Ascending aorta (tissue), 2 donors: ENCODE measurements at regions not wholly inside any gene's neighbourhood (a gene's known extent, or its start where the extent isn't known, plus 50 kb on each side); places are given as distances from the start of the nearest gene placed in this dataset.

Experiments used
- DNase-seq, 2 donors: peaks; one replicate each; pipeline ENCODE4 v3.0.0-alpha.2; 2019; ENCODE audit warnings: low spot score in 2 of 2
- H3K27ac ChIP-seq, 2 donors: fragments of 200-600 bp; sonication (generic); one replicate each; pipeline ENCODE4 v1.5.1; 2016 to 2017; ENCODE audit warnings: mild to moderate bottlenecking in 1 of 2
- H3K27me3 ChIP-seq: fragments of 200-600 bp; sonication (generic); one replicate; pipeline ENCODE4 v1.5.1; 2017
- H3K36me3 ChIP-seq, 2 donors: fragments of 200-600 bp; sonication (generic); one replicate each; pipeline ENCODE4 v1.5.1; 2016
- H3K4me1 ChIP-seq, 2 donors: fragments of 200-600 bp; sonication (generic); one replicate each; pipeline ENCODE4 v1.5.1; 2016 to 2017; ENCODE audit warnings: mild to moderate bottlenecking in 1 of 2
- H3K4me3 ChIP-seq, 2 donors: fragments of 200-600 bp; sonication (generic); one replicate each; pipeline ENCODE4 v1.5.1; 2016 to 2017; ENCODE audit warnings: mild to moderate bottlenecking in 1 of 2
- H3K9me3 ChIP-seq, 2 donors: fragments of 200-600 bp; sonication (generic); one replicate each; pipeline ENCODE4 v1.5.1; 2016
- intact Hi-C: fragments of 100-400 bp; cut with DNase I; formaldehyde crosslinking; loops from one replicate; pipeline ENCODE4 v1.15.1; 2023
- TF ChIP-seq, protein P1 (sequence below), 3 experiments: fragments of 200-600 bp in 2 of 3; fragments of 450-650 bp in 1 of 3; sonication (generic) in 2 of 3; IDR thresholded peaks; one replicate each; pipeline ENCODE4 v1.5.1; 2016 to 2019; ENCODE audit warnings: antibody characterized with exemption in 3 of 3, mild to moderate bottlenecking in 1 of 3, moderate library complexity in 1 of 3

DNA sequence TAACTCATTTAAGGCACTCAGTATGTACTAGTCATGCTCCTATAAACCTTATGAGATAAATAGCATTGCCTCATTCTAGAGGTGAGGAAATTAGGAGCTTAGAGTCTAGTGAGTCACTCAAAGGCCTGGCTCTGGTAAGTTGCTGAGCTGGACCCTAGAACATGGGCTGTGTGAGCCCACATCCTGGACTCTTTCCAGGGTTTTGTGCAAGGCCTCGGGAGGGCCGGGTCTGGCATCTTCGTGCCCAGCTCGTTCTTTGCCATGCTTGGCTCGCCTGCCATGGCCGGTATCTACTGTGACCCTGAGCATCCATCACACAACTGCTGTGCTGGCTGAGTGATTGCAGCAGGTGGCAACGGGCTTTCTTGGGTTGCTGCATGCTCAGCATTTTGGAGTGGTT is 168.0 kb downstream of the LPIN1 start:
- Histone ChIP-seq H3K4me1 (no peaks in the 10 kb centered on the region), H3K4me3 (no peak overlapping the region), H3K27ac (no peak overlapping the region), H3K36me3 (no peaks in the 10 kb centered on the region), H3K9me3 (no peaks in the 10 kb centered on the region), H3K27me3 (no peaks in the 10 kb centered on the region)
- TF ChIP-seq, protein P1, sequence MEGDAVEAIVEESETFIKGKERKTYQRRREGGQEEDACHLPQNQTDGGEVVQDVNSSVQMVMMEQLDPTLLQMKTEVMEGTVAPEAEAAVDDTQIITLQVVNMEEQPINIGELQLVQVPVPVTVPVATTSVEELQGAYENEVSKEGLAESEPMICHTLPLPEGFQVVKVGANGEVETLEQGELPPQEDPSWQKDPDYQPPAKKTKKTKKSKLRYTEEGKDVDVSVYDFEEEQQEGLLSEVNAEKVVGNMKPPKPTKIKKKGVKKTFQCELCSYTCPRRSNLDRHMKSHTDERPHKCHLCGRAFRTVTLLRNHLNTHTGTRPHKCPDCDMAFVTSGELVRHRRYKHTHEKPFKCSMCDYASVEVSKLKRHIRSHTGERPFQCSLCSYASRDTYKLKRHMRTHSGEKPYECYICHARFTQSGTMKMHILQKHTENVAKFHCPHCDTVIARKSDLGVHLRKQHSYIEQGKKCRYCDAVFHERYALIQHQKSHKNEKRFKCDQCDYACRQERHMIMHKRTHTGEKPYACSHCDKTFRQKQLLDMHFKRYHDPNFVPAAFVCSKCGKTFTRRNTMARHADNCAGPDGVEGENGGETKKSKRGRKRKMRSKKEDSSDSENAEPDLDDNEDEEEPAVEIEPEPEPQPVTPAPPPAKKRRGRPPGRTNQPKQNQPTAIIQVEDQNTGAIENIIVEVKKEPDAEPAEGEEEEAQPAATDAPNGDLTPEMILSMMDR (IDR thresholded peaks at IDR 0.05), result no peak
- no peak for DNase-seq
- intact Hi-C loops, result no loop called here

DNA sequence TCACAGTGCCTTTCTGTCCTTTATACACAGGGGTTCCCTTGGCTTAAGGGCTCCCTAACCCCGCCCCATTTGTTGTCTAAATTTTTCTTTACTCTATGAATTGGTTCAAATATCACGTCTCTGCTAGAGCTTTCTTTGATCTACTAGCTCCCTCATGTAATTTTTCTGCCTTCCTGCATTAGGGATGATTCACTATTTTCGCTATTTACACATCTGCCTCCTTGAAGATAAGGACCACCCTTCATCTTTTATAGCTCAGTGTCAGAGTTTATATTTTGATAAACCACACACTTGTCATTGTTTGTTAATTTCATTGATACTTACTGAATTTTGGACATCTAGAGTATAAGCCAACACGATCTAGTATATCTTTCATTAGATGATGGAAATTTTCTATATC is 169.2 kb downstream of the LPIN1 start:
- H3K27ac ChIP-seq, result no peak overlapping the region
- DNase-seq, result no peak
- no peaks in the 10 kb centered on the region for H3K27me3 ChIP-seq
- no peaks in the 10 kb centered on the region for H3K9me3 ChIP-seq
- no peaks in the 10 kb centered on the region for H3K4me1 ChIP-seq
- TF ChIP-seq, protein P1 (IDR thresholded peaks at IDR 0.05), result no peak
- intact Hi-C loops, result no loop called here
- H3K36me3 ChIP-seq, result no peaks in the 10 kb centered on the region
- no peak overlapping the region for H3K4me3 ChIP-seq

DNA sequence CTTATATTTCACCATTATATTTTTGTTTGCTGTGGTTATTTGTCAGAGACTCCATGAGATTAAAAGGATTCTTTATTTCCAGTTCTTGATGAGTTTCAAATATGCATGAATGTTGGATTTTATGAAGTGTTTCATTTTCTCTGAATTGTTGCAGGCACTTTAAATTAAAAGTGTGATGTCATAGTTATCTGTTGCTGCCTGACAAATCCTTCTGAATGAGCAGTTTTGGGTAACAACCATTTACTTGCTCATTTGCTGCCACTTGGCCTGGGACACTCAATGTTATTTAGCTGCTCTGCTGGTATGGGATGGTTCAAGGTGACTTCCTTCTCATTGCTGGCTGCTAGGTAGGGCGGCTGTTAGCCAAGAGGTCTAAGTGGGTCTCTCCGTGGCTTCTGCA is 173.5 kb downstream of the LPIN1 start:
- intact Hi-C loops, result no loop called here
- H3K9me3 ChIP-seq, result no peaks in the 10 kb centered on the region
- no peaks in the 10 kb centered on the region for H3K27me3 ChIP-seq
- no peaks in the 10 kb centered on the region for H3K4me1 ChIP-seq
- DNase-seq, result no peak
- no peak overlapping the region for H3K4me3 ChIP-seq
- H3K27ac ChIP-seq, result no peak overlapping the region
- H3K36me3 ChIP-seq, result no peaks in the 10 kb centered on the region
- TF ChIP-seq, protein P1 (IDR thresholded peaks at IDR 0.05), result no peak

- TF ChIP-seq, protein P1 (IDR thresholded peaks at IDR 0.05), result no peak
- intact Hi-C loops, result no loop called here
- no peaks in the 10 kb centered on the region for H3K27me3 ChIP-seq
These were observed 174.7 kb downstream of the LPIN1 start for GRCh38 chr2:11920993-11921583.

GRCh38 chr2:11922294-11922693 is 175.9 kb downstream of the LPIN1 start:
- Histone ChIP-seq H3K4me1 (no peaks in the 10 kb centered on the region), H3K36me3 (no peaks in the 10 kb centered on the region), H3K9me3 (no peaks in the 10 kb centered on the region), H3K27ac (no peak overlapping the region), H3K27me3 (no peaks in the 10 kb centered on the region), H3K4me3 (no peak overlapping the region)
- intact Hi-C loops, result no loop called here
- TF ChIP-seq, protein P1 (IDR thresholded peaks at IDR 0.05), result no peak
- DNase-seq, result no peak

More at GRCh38 chr2:11920993-11921583, 174.7 kb downstream of the LPIN1 start:
- H3K27ac ChIP-seq, result no peak overlapping the region
- H3K4me3 ChIP-seq, result no peak overlapping the region
- no peaks in the 10 kb centered on the region for H3K36me3 ChIP-seq
- no peak for DNase-seq
- no peaks in the 10 kb centered on the region for H3K9me3 ChIP-seq
- no peaks in the 10 kb centered on the region for H3K4me1 ChIP-seq

GRCh38 chr2:11923935-11924334 is 177.5 kb downstream of the LPIN1 start:
- TF ChIP-seq, protein P1 (IDR thresholded peaks at IDR 0.05), result no peak
- intact Hi-C loops, result no loop called here
- Histone ChIP-seq H3K9me3 (no peaks in the 10 kb centered on the region), H3K4me1 (no peaks in the 10 kb centered on the region), H3K27ac (no peak overlapping the region), H3K36me3 (no peaks in the 10 kb centered on the region), H3K27me3 (no peaks in the 10 kb centered on the region), H3K4me3 (no peak overlapping the region)
- no peak for DNase-seq
